ENCODE measurements at regions not wholly inside any gene's neighbourhood (a gene's known extent, or its start where the extent isn't known, plus 50 kb on each side); places are given as distances from the start of the nearest gene placed in this dataset.

DNA sequence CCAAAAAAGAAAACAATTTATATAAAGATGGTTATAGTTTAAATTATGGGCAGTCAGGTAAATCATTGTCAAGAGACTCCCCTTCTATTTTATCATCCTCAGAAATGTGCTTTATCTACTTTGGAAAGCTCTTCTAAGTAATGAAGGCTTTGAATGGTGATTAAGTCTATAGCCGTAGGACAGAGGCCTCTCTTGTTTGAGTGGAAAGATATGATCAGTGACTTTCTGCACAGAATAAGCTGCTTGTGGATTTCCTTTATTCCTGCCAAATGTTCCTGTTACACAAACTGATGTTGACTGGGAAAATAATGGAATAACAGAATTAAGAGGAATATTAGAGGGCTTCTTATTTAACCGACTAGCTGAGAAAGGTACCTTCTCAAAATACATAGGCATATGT, 174.6 kb upstream of the IVNS1ABP start:
- no peaks in the 10 kb centered on the region for H3K9me3 Mint-ChIP-seq (ENCODE audit: low read depth)
- no peaks in the 10 kb centered on the region for H3K36me3 Mint-ChIP-seq (ENCODE audit: low read depth)
- no peaks in the 10 kb centered on the region for H3K27me3 Mint-ChIP-seq (ENCODE audit: low read depth)
- no peak for DNase-seq (ENCODE audit: low spot score)
- no peak overlapping the region for H3K4me3 Mint-ChIP-seq (ENCODE audit: unreplicated experiment)
- peaks cover 31% of the 10 kb centered on the region for H3K4me1 Mint-ChIP-seq (ENCODE audit: low read depth)
- TF ChIP-seq, protein P1, sequence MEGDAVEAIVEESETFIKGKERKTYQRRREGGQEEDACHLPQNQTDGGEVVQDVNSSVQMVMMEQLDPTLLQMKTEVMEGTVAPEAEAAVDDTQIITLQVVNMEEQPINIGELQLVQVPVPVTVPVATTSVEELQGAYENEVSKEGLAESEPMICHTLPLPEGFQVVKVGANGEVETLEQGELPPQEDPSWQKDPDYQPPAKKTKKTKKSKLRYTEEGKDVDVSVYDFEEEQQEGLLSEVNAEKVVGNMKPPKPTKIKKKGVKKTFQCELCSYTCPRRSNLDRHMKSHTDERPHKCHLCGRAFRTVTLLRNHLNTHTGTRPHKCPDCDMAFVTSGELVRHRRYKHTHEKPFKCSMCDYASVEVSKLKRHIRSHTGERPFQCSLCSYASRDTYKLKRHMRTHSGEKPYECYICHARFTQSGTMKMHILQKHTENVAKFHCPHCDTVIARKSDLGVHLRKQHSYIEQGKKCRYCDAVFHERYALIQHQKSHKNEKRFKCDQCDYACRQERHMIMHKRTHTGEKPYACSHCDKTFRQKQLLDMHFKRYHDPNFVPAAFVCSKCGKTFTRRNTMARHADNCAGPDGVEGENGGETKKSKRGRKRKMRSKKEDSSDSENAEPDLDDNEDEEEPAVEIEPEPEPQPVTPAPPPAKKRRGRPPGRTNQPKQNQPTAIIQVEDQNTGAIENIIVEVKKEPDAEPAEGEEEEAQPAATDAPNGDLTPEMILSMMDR (IDR thresholded peaks at IDR 0.05) = no peak
- H3K27ac Mint-ChIP-seq (ENCODE audit: unreplicated experiment) = no peak overlapping the region

DNA sequence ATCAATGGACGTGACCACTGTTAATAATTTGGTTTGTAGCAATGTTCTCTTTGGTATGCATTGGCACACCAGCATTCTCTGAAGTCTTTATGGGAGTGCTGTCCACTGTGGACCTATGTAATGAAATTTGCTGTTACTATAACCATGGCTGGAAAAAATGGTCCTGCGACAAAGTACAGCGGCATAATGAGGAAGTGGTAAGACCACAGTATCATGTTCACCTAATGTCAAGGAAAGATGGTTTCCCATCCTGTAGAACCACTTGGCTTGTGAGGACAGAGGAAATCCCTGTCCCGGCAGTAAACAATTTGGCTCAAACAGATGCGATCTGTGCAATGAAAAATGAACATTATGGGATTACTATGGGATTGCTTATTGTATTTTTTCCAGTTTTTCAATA, 173.9 kb upstream of the IVNS1ABP start:
- H3K4me3 Mint-ChIP-seq (ENCODE audit: unreplicated experiment) = no peak overlapping the region
- H3K27me3 Mint-ChIP-seq (ENCODE audit: low read depth) = no peaks in the 10 kb centered on the region
- H3K36me3 Mint-ChIP-seq (ENCODE audit: low read depth) = no peaks in the 10 kb centered on the region
- no peak for DNase-seq (ENCODE audit: low spot score)
- no peak overlapping the region for H3K27ac Mint-ChIP-seq (ENCODE audit: unreplicated experiment)
- TF ChIP-seq, protein P1 (IDR thresholded peaks at IDR 0.05) = no peak
- no peaks in the 10 kb centered on the region for H3K9me3 Mint-ChIP-seq (ENCODE audit: low read depth)
- peaks cover 37% of the 10 kb centered on the region for H3K4me1 Mint-ChIP-seq (ENCODE audit: low read depth)

GRCh38 chr1:185489406-185489805, 172.4 kb upstream of the IVNS1ABP start:
- H3K4me1 Mint-ChIP-seq (ENCODE audit: low read depth) = peaks cover 45% of the 10 kb centered on the region
- no peaks in the 10 kb centered on the region for H3K9me3 Mint-ChIP-seq (ENCODE audit: low read depth)
- H3K36me3 Mint-ChIP-seq (ENCODE audit: low read depth) = no peaks in the 10 kb centered on the region
- no peak overlapping the region for H3K4me3 Mint-ChIP-seq (ENCODE audit: unreplicated experiment)
- H3K27me3 Mint-ChIP-seq (ENCODE audit: low read depth) = no peaks in the 10 kb centered on the region
- no peak overlapping the region for H3K27ac Mint-ChIP-seq (ENCODE audit: unreplicated experiment)
- TF ChIP-seq, protein P1 (IDR thresholded peaks at IDR 0.05) = no peak
- DNase-seq (ENCODE audit: low spot score) = no peak

DNA sequence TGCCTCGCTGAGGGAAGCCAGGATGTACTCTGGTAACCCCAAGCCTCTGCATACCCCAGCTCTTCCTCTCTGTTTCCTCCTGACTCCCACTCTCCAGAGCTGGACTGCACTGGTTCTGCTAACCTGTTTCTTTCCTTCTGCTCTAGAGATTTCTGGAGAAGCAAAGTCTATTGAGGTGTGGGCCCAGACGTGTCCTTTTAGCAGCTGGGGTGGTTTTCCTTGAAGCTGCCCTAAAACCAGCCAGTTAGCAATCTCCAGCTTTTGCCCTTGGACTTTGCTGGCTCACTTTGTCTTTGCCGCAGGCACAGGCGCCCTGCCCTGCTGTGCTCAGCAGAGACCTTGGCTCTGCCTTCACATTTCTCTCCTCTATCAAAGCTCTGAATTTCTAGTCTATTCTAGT, 171.8 kb upstream of the IVNS1ABP start:
- no peak for DNase-seq (ENCODE audit: low spot score)
- Mint-ChIP-seq H3K27ac (ENCODE audit: unreplicated experiment) (peak overlapping the region; percentile 42), H3K36me3 (ENCODE audit: low read depth) (no peaks in the 10 kb centered on the region), H3K4me3 (ENCODE audit: unreplicated experiment) (no peak overlapping the region), H3K9me3 (ENCODE audit: low read depth) (no peaks in the 10 kb centered on the region), H3K4me1 (ENCODE audit: low read depth) (peaks cover 51% of the 10 kb centered on the region), H3K27me3 (ENCODE audit: low read depth) (no peaks in the 10 kb centered on the region)
- TF ChIP-seq, protein P1 (IDR thresholded peaks at IDR 0.05) = no peak

DNA sequence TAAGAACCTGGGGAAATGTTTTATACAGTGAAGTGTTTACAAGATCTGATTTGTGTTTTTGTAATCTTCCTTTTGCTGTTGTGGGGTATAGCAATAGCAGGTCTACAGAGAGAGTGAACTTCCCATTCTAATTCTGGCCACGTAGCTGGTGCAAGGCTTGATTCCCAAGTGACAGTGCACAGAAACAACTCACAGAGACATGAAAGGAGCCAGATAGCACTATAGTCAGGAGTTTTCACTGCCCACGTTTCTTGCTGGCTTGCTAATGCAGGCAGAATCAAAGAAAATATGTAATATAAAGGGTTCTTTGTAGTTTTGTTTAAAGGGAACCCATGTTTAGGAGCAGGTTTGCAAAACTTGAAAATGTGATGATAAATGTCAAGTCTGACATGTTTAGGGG, 170.9 kb upstream of the IVNS1ABP start:
- no peaks in the 10 kb centered on the region for H3K36me3 Mint-ChIP-seq (ENCODE audit: low read depth)
- H3K4me1 Mint-ChIP-seq (ENCODE audit: low read depth) = peaks cover 60% of the 10 kb centered on the region
- no peaks in the 10 kb centered on the region for H3K27me3 Mint-ChIP-seq (ENCODE audit: low read depth)
- TF ChIP-seq, protein P1 (IDR thresholded peaks at IDR 0.05) = no peak
- H3K4me3 Mint-ChIP-seq (ENCODE audit: unreplicated experiment) = no peak overlapping the region
- DNase-seq (ENCODE audit: low spot score) = no peak
- peak overlapping the region; percentile 18 for H3K27ac Mint-ChIP-seq (ENCODE audit: unreplicated experiment)
- H3K9me3 Mint-ChIP-seq (ENCODE audit: low read depth) = no peaks in the 10 kb centered on the region
